Liver (tissue), 3 donors: ENCODE measurements at regions not wholly inside any gene's neighbourhood (a gene's known extent, or its start where the extent isn't known, plus 50 kb on each side); places are given as distances from the start of the nearest gene placed in this dataset.

ENCODE experiments used
- CTCF ChIP-seq: fragments of 150-350 bp; IDR thresholded peaks from 2 replicates; pipeline ENCODE4 v1.5.1; 2017; ENCODE audit warnings: improper control_type of control experiment, low read depth, low read length; ENCODE audit not compliant: missing input control
- GABPA ChIP-seq, 2 donors: IDR thresholded peaks in 1 of 2; conservative IDR thresholded peaks in 1 of 2; 2 replicates each; pipeline ENCODE4 v1.6.1; 2016; ENCODE audit warnings: antibody characterized with exemption in 2 of 2, mild to moderate bottlenecking in 1 of 2, moderate library complexity in 1 of 2
- donor health status: healthy.
- donor health status: healthy.

GRCh38 chr18:45166836-45167551 is 448.3 kb upstream of the SLC14A2 start:
- no peak for TF ChIP-seq CTCF
- TF ChIP-seq GABPA (IDR thresholded peaks at IDR 0.05 in 1 of 2, conservative IDR thresholded peaks at IDR 0.05 in 1 of 2) = no peak
